Gastroesophageal sphincter (tissue), 4 donors: ENCODE measurements at regions not wholly inside any gene's neighbourhood (a gene's known extent, or its start where the extent isn't known, plus 50 kb on each side); places are given as distances from the start of the nearest gene placed in this dataset.
"Not testable (repeated sequence)": the region's sequence is repeated elsewhere in the genome, so short reads cannot be mapped to it uniquely, and the experiment has no call there.

Source experiments
- ATAC-seq: fragments of 150-250 bp; one replicate; pipeline ENCODE4 v1.9.1; 2016; ENCODE audit warnings: mild to moderate bottlenecking, moderate library complexity
- H3K27ac ChIP-seq, 4 donors: fragments of 200-600 bp; sonication (generic) in 3 of 4; 1 replicate in 3 of 4; 2 replicates in 1 of 4; pipeline ENCODE4 v1.5.1; 2016 to 2019
- H3K27me3 ChIP-seq: fragments of 200-600 bp; sonication (generic); one replicate; pipeline ENCODE4 v1.5.1; 2019
- H3K36me3 ChIP-seq, 2 donors: fragments of 200-600 bp; sonication (generic); one replicate each; pipeline ENCODE4 v1.5.1; 2019; ENCODE audit warnings: control low read depth in 1 of 2
- H3K4me1 ChIP-seq, 3 donors: fragments of 200-600 bp; sonication (generic); 1 replicate in 2 of 3; 2 replicates in 1 of 3; pipeline ENCODE4 v1.5.1; 2016 to 2019; ENCODE audit warnings: control low read depth in 2 of 3
- H3K4me3 ChIP-seq, 2 donors: fragments of 200-600 bp; sonication (generic); one replicate each; pipeline ENCODE4 v1.5.1; 2019; ENCODE audit warnings: mild to moderate bottlenecking in 1 of 2, moderate library complexity in 1 of 2
- H3K9me3 ChIP-seq, 3 donors: fragments of 200-600 bp; sonication (generic); one replicate each; pipeline ENCODE4 v1.5.1; 2017 to 2019; ENCODE audit warnings: control low read depth in 2 of 3
- CTCF ChIP-seq, 4 experiments: fragments of 200-600 bp in 2 of 4; fragments of 450-650 bp in 2 of 4; sonication (generic) in 1 of 4; IDR thresholded peaks; one replicate each; pipeline ENCODE4 v1.5.1; 2017 to 2019; ENCODE audit warnings: antibody characterized with exemption in 4 of 4, mild to moderate bottlenecking in 2 of 4, moderate library complexity in 2 of 4
- EP300 ChIP-seq: sonication (generic); formaldehyde crosslinking; IDR thresholded peaks from one replicate; pipeline ENCODE4 v1.6.1; 2017; ENCODE audit warnings: antibody characterized with exemption, mild to moderate bottlenecking
- POLR2A ChIP-seq, 2 donors: fragments of 450-650 bp; IDR thresholded peaks; one replicate each; pipeline ENCODE4 v1.6.1; 2017; ENCODE audit warnings: antibody characterized with exemption in 2 of 2, mild to moderate bottlenecking in 2 of 2, moderate library complexity in 1 of 2
- POLR2AphosphoS5 ChIP-seq: sonication (generic); formaldehyde crosslinking; IDR thresholded peaks from one replicate; pipeline ENCODE4 v1.6.1; 2017; ENCODE audit warnings: antibody characterized with exemption
- WGBS, 2 donors: methylation state at CpG; one replicate each; pipeline ENCODE4 v1.1.5; 2018; ENCODE audit warnings: low coverage in 1 of 2; 5-methylcytosine and 5-hydroxymethylcytosine counted together

GRCh38 chr6:85081102-85081501 lies 316.7 kb upstream of the TBX18 start:
- H3K27me3 ChIP-seq: no peaks in the 10 kb centered on the region
- H3K9me3 ChIP-seq: no peaks in the 10 kb centered on the region
- no peak overlapping the region for H3K4me3 ChIP-seq
- no peak overlapping the region for H3K27ac ChIP-seq
- ATAC-seq: no peak
- H3K4me1 ChIP-seq: no peaks in the 10 kb centered on the region
- 93 to 100% methylated on average over 1 of the region's 1 CpG for WGBS, 2 donors
- TF ChIP-seq POLR2AphosphoS5 (no peak), POLR2A (IDR thresholded peaks at IDR 0.05) (no peak), CTCF (IDR thresholded peaks at IDR 0.05) (no peak)
- H3K36me3 ChIP-seq: no peaks in the 10 kb centered on the region

DNA sequence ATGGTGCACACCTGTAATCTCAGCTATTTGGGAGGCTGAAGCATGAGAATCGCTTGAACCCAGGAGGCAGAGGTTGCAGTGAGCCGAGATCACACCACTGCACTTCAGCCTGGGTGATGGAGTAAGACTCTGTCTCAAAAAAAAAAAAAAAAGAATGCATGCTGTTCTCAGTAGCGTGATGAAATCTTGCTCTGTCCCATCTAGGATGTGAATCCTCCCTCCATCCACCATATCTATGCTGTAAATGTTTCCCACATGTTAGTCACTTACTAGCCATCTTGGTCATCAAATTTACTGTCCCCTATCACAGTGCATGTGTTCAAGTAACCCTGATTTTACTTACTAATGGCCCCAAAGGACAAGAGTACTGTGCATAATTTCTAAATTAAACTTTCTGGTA lies 315.4 kb upstream of the TBX18 start:
- no peak for TF ChIP-seq CTCF (IDR thresholded peaks at IDR 0.05)
- TF ChIP-seq POLR2A (IDR thresholded peaks at IDR 0.05): no peak
- no peak for TF ChIP-seq EP300
- no peak for TF ChIP-seq POLR2AphosphoS5
- Histone ChIP-seq H3K27ac (no peak overlapping the region), H3K4me1 (no peaks in the 10 kb centered on the region), H3K27me3 (no peaks in the 10 kb centered on the region), H3K4me3 (no peak overlapping the region), H3K36me3 (no peaks in the 10 kb centered on the region), H3K9me3 (no peaks in the 10 kb centered on the region)
- no peak for ATAC-seq
- 56 to 72% methylated on average over 1 to 3 of the region's 3 CpGs for WGBS, 2 donors

- H3K36me3 ChIP-seq: no peaks in the 10 kb centered on the region
- H3K4me1 ChIP-seq: no peaks in the 10 kb centered on the region
- ATAC-seq: no peak
- no peaks in the 10 kb centered on the region for H3K9me3 ChIP-seq
- no peak overlapping the region for H3K27ac ChIP-seq
- H3K4me3 ChIP-seq: no peak overlapping the region
- TF ChIP-seq CTCF (IDR thresholded peaks at IDR 0.05) (no peak), POLR2A (IDR thresholded peaks at IDR 0.05) (no peak), POLR2AphosphoS5 (no peak), EP300 (no peak)
- no peaks in the 10 kb centered on the region for H3K27me3 ChIP-seq
- 28 to 30% methylated on average over 3 of the region's 3 CpGs for WGBS, 2 donors
Measured at GRCh38 chr6:85078058-85078457, 313.7 kb upstream of the TBX18 start.

GRCh38 chr6:85077098-85077497 lies 312.7 kb upstream of the TBX18 start:
- WGBS, 2 donors: 0 to 17% methylated on average over 1 of the region's 1 CpG
- no peaks in the 10 kb centered on the region for H3K36me3 ChIP-seq
- H3K27me3 ChIP-seq: no peaks in the 10 kb centered on the region
- H3K27ac ChIP-seq: no peak overlapping the region
- no peaks in the 10 kb centered on the region for H3K9me3 ChIP-seq
- ATAC-seq: no peak
- no peak for TF ChIP-seq POLR2AphosphoS5
- TF ChIP-seq POLR2A (IDR thresholded peaks at IDR 0.05): no peak
- TF ChIP-seq EP300: no peak
- no peak for TF ChIP-seq CTCF (IDR thresholded peaks at IDR 0.05)
- no peaks in the 10 kb centered on the region for H3K4me1 ChIP-seq
- no peak overlapping the region for H3K4me3 ChIP-seq

DNA sequence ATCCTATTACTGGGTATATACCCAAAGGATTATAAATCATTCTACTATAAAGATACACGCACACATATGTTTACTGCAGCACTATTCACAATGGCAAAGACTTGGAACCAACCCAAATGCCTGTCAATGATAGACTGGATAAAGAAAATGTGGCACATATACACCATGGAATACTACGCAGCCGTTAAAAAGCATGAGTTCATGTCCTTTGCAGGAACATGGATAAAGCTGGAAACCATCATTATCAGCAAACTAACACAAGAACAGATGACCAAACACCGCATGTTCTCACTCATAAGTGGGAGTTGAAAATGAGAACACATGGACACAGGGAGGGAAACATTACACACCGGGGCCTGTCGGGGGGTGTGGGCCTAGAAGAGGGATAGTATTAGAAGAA lies 307.4 kb upstream of the TBX18 start:
- not testable (repeated sequence) for H3K9me3 ChIP-seq, H3K27ac ChIP-seq, H3K36me3 ChIP-seq, H3K27me3 ChIP-seq, H3K4me1 ChIP-seq, ATAC-seq, H3K4me3 ChIP-seq
- WGBS, 2 donors: 85 to 92% methylated on average over 6 of the region's 6 CpGs

DNA sequence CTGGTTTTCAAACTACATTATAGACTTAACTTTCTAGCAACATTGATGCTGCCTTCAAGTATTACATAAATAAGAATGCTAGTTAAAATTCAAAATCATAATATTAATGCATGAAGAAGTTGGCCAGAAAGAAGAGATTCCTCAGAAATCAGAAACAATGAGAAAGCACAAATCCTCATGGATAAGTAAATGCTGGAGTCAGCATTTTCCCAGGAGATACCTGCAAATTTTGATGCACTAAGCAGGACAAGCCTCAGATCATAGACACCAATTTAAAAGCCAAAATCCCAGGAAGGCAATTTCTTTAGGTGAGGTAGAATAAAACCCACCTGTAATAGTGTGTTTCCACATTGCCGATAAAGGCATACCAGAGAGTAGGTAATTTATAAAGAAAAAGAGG lies 305.2 kb upstream of the TBX18 start:
- Histone ChIP-seq H3K4me1 (no peaks in the 10 kb centered on the region), H3K4me3 (no peak overlapping the region), H3K27ac (no peak overlapping the region), H3K9me3 (no peaks in the 10 kb centered on the region), H3K36me3 (no peaks in the 10 kb centered on the region), H3K27me3 (no peaks in the 10 kb centered on the region)
- WGBS, 2 donors: 100% methylated on average over 1 of the region's 1 CpG
- TF ChIP-seq EP300 (no peak), POLR2AphosphoS5 (no peak), CTCF (IDR thresholded peaks at IDR 0.05) (no peak), POLR2A (IDR thresholded peaks at IDR 0.05) (no peak)
- no peak for ATAC-seq
